ENCODE measurements at regions not wholly inside any gene's neighbourhood (a gene's known extent, or its start where the extent isn't known, plus 50 kb on each side); places are given as distances from the start of the nearest gene placed in this dataset.

GRCh38 chr12:77377622-77378021 lies 312.3 kb upstream of the E2F7 start:
- TF ChIP-seq CTCF (conservative IDR thresholded peaks at IDR 0.05), result no peak
- no peak for TF ChIP-seq ZFX (IDR thresholded peaks at IDR 0.05)
